Muscle of arm (tissue), 1 donor: ENCODE measurements at regions not wholly inside any gene's neighbourhood (a gene's known extent, or its start where the extent isn't known, plus 50 kb on each side); places are given as distances from the start of the nearest gene placed in this dataset.

Experiments
- DNase-seq: peaks from one replicate; pipeline ENCODE4 v3.0.0-alpha.2; 2013

GRCh38 chr14:27386391-27386790 is 788.6 kb upstream of the NOVA1 start:
- DNase-seq = no peak

GRCh38 chr14:27387463-27387862 is 789.6 kb upstream of the NOVA1 start:
- no peak for DNase-seq

- DNase-seq = no peak
Measured at GRCh38 chr14:27389402-27389801, 791.6 kb upstream of the NOVA1 start.

GRCh38 chr14:27390155-27390554 is 792.3 kb upstream of the NOVA1 start:
- no peak for DNase-seq

- no peak for DNase-seq
Measured at GRCh38 chr14:27391331-27391730, 793.5 kb upstream of the NOVA1 start.

- no peak for DNase-seq
Measured at GRCh38 chr14:27392153-27392552, 794.3 kb upstream of the NOVA1 start.

- no peak for DNase-seq
Measured at GRCh38 chr14:27409944-27410343, 812.1 kb upstream of the NOVA1 start.

- peak; percentile 22 for DNase-seq
Measured at GRCh38 chr14:27410981-27411380, 813.1 kb upstream of the NOVA1 start.

GRCh38 chr14:27427796-27428195 is 830.0 kb upstream of the NOVA1 start:
- no peak for DNase-seq

- DNase-seq = no peak
Measured at GRCh38 chr14:27435923-27436670, 838.3 kb upstream of the NOVA1 start.

GRCh38 chr14:27484633-27485032 is 886.8 kb upstream of the NOVA1 start:
- DNase-seq = no peak

GRCh38 chr14:27485193-27485592 is 887.4 kb upstream of the NOVA1 start:
- DNase-seq = no peak

GRCh38 chr14:27506272-27506671 is 908.4 kb upstream of the NOVA1 start:
- no peak for DNase-seq

GRCh38 chr14:27528328-27528727 is 930.5 kb upstream of the NOVA1 start:
- peak; percentile 4 for DNase-seq

- DNase-seq = no peak
Measured at GRCh38 chr14:27536748-27537147, 938.9 kb upstream of the NOVA1 start.

- DNase-seq = no peak
Measured at GRCh38 chr14:27546111-27546510, 948.3 kb upstream of the NOVA1 start.

GRCh38 chr14:27553790-27554189 is 956.0 kb upstream of the NOVA1 start:
- DNase-seq = peak; percentile 55

GRCh38 chr14:27557445-27557844 is 959.6 kb upstream of the NOVA1 start:
- no peak for DNase-seq

- no peak for DNase-seq
Measured at GRCh38 chr14:27559848-27560247, 962.0 kb upstream of the NOVA1 start.

- DNase-seq = no peak
Measured at GRCh38 chr14:27566843-27567382, 969.1 kb upstream of the NOVA1 start.

GRCh38 chr14:27573018-27573417 is 975.2 kb upstream of the NOVA1 start:
- DNase-seq = no peak

GRCh38 chr14:27587103-27587502 is 989.3 kb upstream of the NOVA1 start:
- DNase-seq = no peak

GRCh38 chr14:27605282-27605681 is 1007.4 kb upstream of the NOVA1 start:
- DNase-seq = peak; percentile 80

- DNase-seq = no peak
Measured at GRCh38 chr14:27608377-27608776, 1010.5 kb upstream of the NOVA1 start.
